ENCODE measurements at regions not wholly inside any gene's neighbourhood (a gene's known extent, or its start where the extent isn't known, plus 50 kb on each side); places are given as distances from the start of the nearest gene placed in this dataset.

DNA sequence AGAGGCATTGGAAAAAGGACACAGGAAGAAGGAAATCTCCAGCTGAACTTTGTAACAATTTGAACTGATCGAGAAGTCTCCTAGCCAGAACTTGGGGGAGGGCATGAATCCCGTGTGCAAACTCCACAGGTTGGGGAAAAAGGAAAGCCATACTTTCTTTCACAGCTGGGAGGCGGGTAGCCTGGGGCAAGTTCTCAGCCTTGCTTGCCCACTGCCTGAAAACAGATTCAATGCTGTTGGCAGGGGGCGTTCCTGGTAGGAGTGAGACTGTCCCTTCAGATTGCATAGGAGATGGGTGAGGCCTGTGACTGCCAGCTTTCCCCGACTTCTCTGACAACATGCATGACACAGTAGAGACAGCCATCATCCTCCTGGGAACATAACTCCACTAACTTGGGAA is 289.1 kb upstream of the PHF14 start:
- H3K4me1 ChIP-seq (ENCODE audit: control insufficient read depth in 2 of 2, insufficient read depth in 2 of 2, low read length in 2 of 2): no peaks in the 10 kb centered on the region
- Mint-ChIP-seq H3K27ac (no peak overlapping the region), H3K4me3 (no peak overlapping the region), H3K9me3 (peaks cover 0 to 9% (median under 1%) of the 10 kb centered on the region in 11 donors), H3K27me3 (peaks cover 3 to 26% (median 15%) of the 10 kb centered on the region in 5 donors), H3K4me1 (no peaks in the 10 kb centered on the region), H3K36me3 (no peaks in the 10 kb centered on the region)
- DNase-seq (no peak), ATAC-seq (no peak)
- H3K36me3 ChIP-seq (ENCODE audit: control insufficient read depth in 2 of 3, insufficient read depth in 3 of 3, low read length in 3 of 3): no peaks in the 10 kb centered on the region
- CTCF ChIA-PET: no interaction called here
- H3K27ac ChIP-seq (ENCODE audit: low read depth, low read length): no peak overlapping the region
- POLR2A ChIA-PET: no interaction called here
- no peaks in the 10 kb centered on the region for H3K27me3 ChIP-seq (ENCODE audit: control insufficient read depth in 2 of 2, insufficient read depth in 2 of 2, low read length in 2 of 2)
- intact Hi-C loops (cut with micrococcal nuclease): no loop called here
- H3K9me3 ChIP-seq (ENCODE audit: control insufficient read depth in 2 of 3, low read length in 3 of 3): no peaks in the 10 kb centered on the region
- H3K4me3 ChIP-seq (ENCODE audit: low read length): no peak overlapping the region

DNA sequence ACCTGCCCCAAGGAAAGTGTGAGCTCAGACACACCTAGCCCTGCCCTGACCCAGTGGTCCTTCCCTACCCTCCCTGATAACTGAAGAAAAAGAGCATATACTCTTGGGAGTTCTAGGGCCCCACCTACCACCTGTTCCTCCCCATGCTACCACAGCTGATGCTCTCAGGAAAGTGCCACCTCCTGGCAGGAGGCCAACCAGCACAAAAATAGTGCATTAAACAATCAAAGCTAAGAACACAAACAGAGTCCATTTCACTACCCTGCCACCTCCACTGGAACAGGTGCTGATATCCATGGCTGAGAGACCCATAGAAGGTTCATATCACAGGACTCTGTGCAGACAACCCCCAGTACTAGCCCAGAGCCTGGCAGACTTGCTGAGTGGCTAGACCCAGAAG is 288.6 kb upstream of the PHF14 start:
- Mint-ChIP-seq H3K4me3 (no peak overlapping the region), H3K4me1 (no peaks in the 10 kb centered on the region), H3K27ac (no peak overlapping the region), H3K36me3 (no peaks in the 10 kb centered on the region), H3K9me3 (peaks cover 0 to 10% (median 2%) of the 10 kb centered on the region in 11 donors), H3K27me3 (peaks cover 3 to 28% (median 15%) of the 10 kb centered on the region in 5 donors)
- no peaks in the 10 kb centered on the region for H3K27me3 ChIP-seq (ENCODE audit: control insufficient read depth in 2 of 2, insufficient read depth in 2 of 2, low read length in 2 of 2)
- H3K9me3 ChIP-seq (ENCODE audit: control insufficient read depth in 2 of 3, low read length in 3 of 3): no peaks in the 10 kb centered on the region
- H3K27ac ChIP-seq (ENCODE audit: low read depth, low read length): no peak overlapping the region
- intact Hi-C loops (cut with micrococcal nuclease): no loop called here
- H3K36me3 ChIP-seq (ENCODE audit: control insufficient read depth in 2 of 3, insufficient read depth in 3 of 3, low read length in 3 of 3): no peaks in the 10 kb centered on the region
- no peak for DNase-seq
- no peak for ATAC-seq
- POLR2A ChIA-PET: no interaction called here
- no peak overlapping the region for H3K4me3 ChIP-seq (ENCODE audit: low read length)
- CTCF ChIA-PET: no interaction called here
- H3K4me1 ChIP-seq (ENCODE audit: control insufficient read depth in 2 of 2, insufficient read depth in 2 of 2, low read length in 2 of 2): no peaks in the 10 kb centered on the region

DNA sequence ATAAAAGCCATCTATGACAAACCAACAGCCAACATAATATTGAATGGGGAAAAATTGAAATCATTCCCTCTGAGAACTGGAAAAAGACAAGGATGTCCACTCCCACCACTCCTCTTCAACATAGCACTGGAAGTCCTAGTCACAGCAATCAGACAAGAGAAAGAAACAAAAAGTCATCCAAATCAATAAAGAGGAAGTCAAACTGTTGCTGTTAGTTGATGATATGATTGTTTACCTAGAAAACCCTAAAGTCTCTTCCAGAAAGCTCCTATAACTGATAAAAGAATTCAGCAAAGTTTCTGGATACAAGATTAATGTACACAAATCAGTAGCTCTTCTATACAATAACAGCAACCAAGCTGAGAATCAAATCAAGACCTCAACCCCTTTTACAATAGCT is 285.1 kb upstream of the PHF14 start:
- ChIA-PET POLR2A (no interaction called here), CTCF (no interaction called here)
- H3K27ac ChIP-seq (ENCODE audit: low read depth, low read length): no peak overlapping the region
- no peaks in the 10 kb centered on the region for H3K36me3 ChIP-seq (ENCODE audit: control insufficient read depth in 2 of 3, insufficient read depth in 3 of 3, low read length in 3 of 3)
- no peak for DNase-seq
- ATAC-seq: no peak
- H3K4me3 Mint-ChIP-seq: no peak overlapping the region
- no peaks in the 10 kb centered on the region for H3K36me3 Mint-ChIP-seq
- peaks cover 0 to 10% (median 3%) of the 10 kb centered on the region in 11 donors for H3K9me3 Mint-ChIP-seq
- no peak overlapping the region for H3K4me3 ChIP-seq (ENCODE audit: low read length)
- H3K27me3 ChIP-seq (ENCODE audit: control insufficient read depth in 2 of 2, insufficient read depth in 2 of 2, low read length in 2 of 2): no peaks in the 10 kb centered on the region
- H3K4me1 ChIP-seq (ENCODE audit: control insufficient read depth in 2 of 2, insufficient read depth in 2 of 2, low read length in 2 of 2): no peaks in the 10 kb centered on the region
- H3K9me3 ChIP-seq (ENCODE audit: control insufficient read depth in 2 of 3, low read length in 3 of 3): no peaks in the 10 kb centered on the region
- no peak overlapping the region for H3K27ac Mint-ChIP-seq
- H3K27me3 Mint-ChIP-seq: peaks cover 3 to 28% (median 15%) of the 10 kb centered on the region in 5 donors
- H3K4me1 Mint-ChIP-seq: no peaks in the 10 kb centered on the region
- intact Hi-C loops (cut with micrococcal nuclease): no loop called here

DNA sequence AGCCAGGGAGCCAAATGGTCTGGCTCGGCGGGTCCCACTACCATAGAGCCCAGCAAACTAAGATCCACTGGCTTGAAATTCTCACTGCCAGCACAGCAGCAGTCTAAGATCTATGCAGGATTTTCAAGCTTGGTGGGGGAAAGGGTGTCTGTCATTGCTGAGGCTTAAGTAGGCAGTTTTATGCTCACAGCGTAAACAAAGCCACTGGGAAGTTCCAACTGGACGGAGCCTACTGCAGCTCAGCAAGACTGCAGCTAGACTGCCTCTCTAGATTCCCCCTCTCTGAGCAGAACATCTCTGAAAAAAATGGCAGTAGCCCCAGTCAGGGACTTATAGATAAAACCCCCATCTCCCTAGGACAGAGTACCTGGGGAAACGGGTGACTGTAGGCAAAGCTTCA is 277.6 kb upstream of the PHF14 start:
- no peak overlapping the region for H3K27ac ChIP-seq (ENCODE audit: low read depth, low read length)
- ATAC-seq: no peak
- no peak for DNase-seq
- H3K27me3 ChIP-seq (ENCODE audit: control insufficient read depth in 2 of 2, insufficient read depth in 2 of 2, low read length in 2 of 2): no peaks in the 10 kb centered on the region
- no peaks in the 10 kb centered on the region for H3K36me3 ChIP-seq (ENCODE audit: control insufficient read depth in 2 of 3, insufficient read depth in 3 of 3, low read length in 3 of 3)
- no peaks in the 10 kb centered on the region for H3K9me3 ChIP-seq (ENCODE audit: control insufficient read depth in 2 of 3, low read length in 3 of 3)
- ChIA-PET POLR2A (no interaction called here), CTCF (no interaction called here)
- H3K27ac Mint-ChIP-seq: no peak overlapping the region
- no peak overlapping the region for H3K4me3 ChIP-seq (ENCODE audit: low read length)
- no peaks in the 10 kb centered on the region for H3K4me1 ChIP-seq (ENCODE audit: control insufficient read depth in 2 of 2, insufficient read depth in 2 of 2, low read length in 2 of 2)
- H3K4me1 Mint-ChIP-seq: no peaks in the 10 kb centered on the region
- no peak overlapping the region for H3K4me3 Mint-ChIP-seq
- H3K27me3 Mint-ChIP-seq: peaks cover 0 to 6% (median 0%) of the 10 kb centered on the region in 5 donors
- intact Hi-C loops (cut with micrococcal nuclease): no loop called here
- H3K9me3 Mint-ChIP-seq: peaks cover 0 to 29% (median 11%) of the 10 kb centered on the region in 11 donors
- H3K36me3 Mint-ChIP-seq: peaks cover 0 to 4% (median 0%) of the 10 kb centered on the region in 5 donors

DNA sequence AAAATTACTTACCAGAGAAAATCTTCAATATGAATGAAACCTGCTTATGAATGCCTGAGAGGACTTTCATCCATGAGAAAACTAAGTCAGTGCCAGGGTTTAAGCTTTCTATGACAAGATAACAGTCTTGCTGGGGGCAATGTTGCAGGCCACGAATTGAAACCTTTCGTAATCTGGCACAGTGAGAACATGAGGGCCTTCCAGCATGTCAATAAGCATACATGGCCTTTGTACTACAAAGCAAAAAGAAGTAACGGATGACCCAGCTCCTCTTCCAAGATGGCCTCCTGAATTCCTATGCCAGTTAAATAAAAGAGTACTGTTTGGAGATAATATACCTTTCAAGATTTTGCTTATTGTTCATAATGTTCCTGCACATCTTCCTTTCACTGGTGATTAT is 270.6 kb upstream of the PHF14 start:
- Mint-ChIP-seq H3K36me3 (peaks cover 0 to 4% (median 0%) of the 10 kb centered on the region in 5 donors), H3K4me3 (no peak overlapping the region), H3K27me3 (no peaks in the 10 kb centered on the region), H3K9me3 (peaks cover 0 to 25% (median 6%) of the 10 kb centered on the region in 11 donors), H3K27ac (no peak overlapping the region), H3K4me1 (peaks cover 0 to 4% (median 0%) of the 10 kb centered on the region in 7 donors)
- ATAC-seq (no peak), DNase-seq (no peak)
- intact Hi-C loops (cut with micrococcal nuclease): no loop called here
- Histone ChIP-seq H3K27me3 (ENCODE audit: control insufficient read depth in 2 of 2, insufficient read depth in 2 of 2, low read length in 2 of 2) (no peaks in the 10 kb centered on the region), H3K4me3 (ENCODE audit: low read length) (no peak overlapping the region), H3K9me3 (ENCODE audit: control insufficient read depth in 2 of 3, low read length in 3 of 3) (no peaks in the 10 kb centered on the region), H3K36me3 (ENCODE audit: control insufficient read depth in 2 of 3, insufficient read depth in 3 of 3, low read length in 3 of 3) (no peaks in the 10 kb centered on the region), H3K27ac (ENCODE audit: low read depth, low read length) (no peak overlapping the region), H3K4me1 (ENCODE audit: control insufficient read depth in 2 of 2, insufficient read depth in 2 of 2, low read length in 2 of 2) (no peaks in the 10 kb centered on the region)
- POLR2A ChIA-PET: no interaction called here
- CTCF ChIA-PET: no interaction called here

DNA sequence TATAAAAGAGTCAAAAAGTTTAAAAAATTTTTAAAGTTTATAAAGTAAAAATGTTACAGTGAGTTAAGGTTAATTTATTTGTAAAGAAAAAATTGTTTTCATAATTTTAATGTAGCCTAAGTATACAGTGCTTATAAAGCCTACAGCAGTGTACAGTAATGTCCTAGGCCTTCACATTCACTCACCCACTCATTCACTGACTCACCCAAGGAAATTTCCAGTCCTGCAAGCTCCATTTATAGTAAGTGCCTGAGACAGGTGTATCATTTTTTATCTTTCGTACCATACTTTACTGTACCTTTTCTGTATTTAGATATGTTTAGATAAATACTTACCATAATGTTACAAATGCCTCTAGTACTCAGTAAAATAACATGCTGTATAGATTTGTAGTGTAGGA is 269.7 kb upstream of the PHF14 start:
- DNase-seq: no peak

DNA sequence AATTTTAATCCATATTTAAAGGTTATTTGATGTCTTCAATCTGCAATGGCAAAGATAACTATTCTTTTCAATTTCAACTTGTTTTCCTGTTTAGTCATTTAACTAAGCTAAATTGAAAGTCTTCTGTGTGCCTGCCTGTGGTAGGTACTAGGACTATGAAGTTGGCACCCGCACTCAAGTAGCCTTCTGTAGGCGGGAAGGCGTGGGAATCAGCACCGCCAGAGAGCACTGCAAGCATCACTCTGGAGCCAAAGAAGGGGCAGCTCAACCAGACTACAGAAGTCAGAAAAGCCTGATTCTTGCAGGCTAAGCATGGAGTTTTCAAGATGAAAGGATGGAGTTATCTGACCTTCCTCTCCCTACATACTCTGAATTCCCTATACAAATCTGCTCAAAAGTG is 269.0 kb upstream of the PHF14 start:
- no peaks in the 10 kb centered on the region for H3K36me3 Mint-ChIP-seq
- Histone ChIP-seq H3K36me3 (ENCODE audit: control insufficient read depth in 2 of 3, insufficient read depth in 3 of 3, low read length in 3 of 3) (no peaks in the 10 kb centered on the region), H3K4me1 (ENCODE audit: control insufficient read depth in 2 of 2, insufficient read depth in 2 of 2, low read length in 2 of 2) (no peaks in the 10 kb centered on the region), H3K4me3 (ENCODE audit: low read length) (no peak overlapping the region), H3K27ac (ENCODE audit: low read depth, low read length) (no peak overlapping the region), H3K9me3 (ENCODE audit: control insufficient read depth in 2 of 3, low read length in 3 of 3) (no peaks in the 10 kb centered on the region), H3K27me3 (ENCODE audit: control insufficient read depth in 2 of 2, insufficient read depth in 2 of 2, low read length in 2 of 2) (no peaks in the 10 kb centered on the region)
- POLR2A ChIA-PET: no interaction called here
- peaks cover 0 to 4% (median 0%) of the 10 kb centered on the region in 7 donors for H3K4me1 Mint-ChIP-seq
- H3K27me3 Mint-ChIP-seq: no peaks in the 10 kb centered on the region
- no peak overlapping the region for H3K4me3 Mint-ChIP-seq
- H3K27ac Mint-ChIP-seq: no peak overlapping the region
- CTCF ChIA-PET: interaction anchor here (0.6 kb wide), 1 partner anchor 10 kb away, joined by 3 read pairs; no protein-coding TSS in a partner anchor
- DNase-seq (no peak), ATAC-seq (no peak)
- H3K9me3 Mint-ChIP-seq: peaks cover 0 to 14% (median 6%) of the 10 kb centered on the region in 11 donors
- intact Hi-C loops (cut with micrococcal nuclease): no loop called here

More for the DNA sequence above, 269.7 kb upstream of the PHF14 start:
- no peak overlapping the region for H3K4me3 ChIP-seq (ENCODE audit: low read length)
- H3K27me3 Mint-ChIP-seq: no peaks in the 10 kb centered on the region
- POLR2A ChIA-PET: no interaction called here
- no peaks in the 10 kb centered on the region for H3K36me3 ChIP-seq (ENCODE audit: control insufficient read depth in 2 of 3, insufficient read depth in 3 of 3, low read length in 3 of 3)
- H3K4me1 Mint-ChIP-seq: peaks cover 0 to 4% (median 0%) of the 10 kb centered on the region in 7 donors
- CTCF ChIA-PET: interaction anchor here (0.6 kb wide), 1 partner anchor 10 kb away, joined by 3 read pairs; no protein-coding TSS in a partner anchor
- H3K27ac ChIP-seq (ENCODE audit: low read depth, low read length): no peak overlapping the region
- no peaks in the 10 kb centered on the region for H3K9me3 ChIP-seq (ENCODE audit: control insufficient read depth in 2 of 3, low read length in 3 of 3)
- no peaks in the 10 kb centered on the region for H3K27me3 ChIP-seq (ENCODE audit: control insufficient read depth in 2 of 2, insufficient read depth in 2 of 2, low read length in 2 of 2)
- H3K27ac Mint-ChIP-seq: no peak overlapping the region
- no peak for ATAC-seq
- H3K4me1 ChIP-seq (ENCODE audit: control insufficient read depth in 2 of 2, insufficient read depth in 2 of 2, low read length in 2 of 2): no peaks in the 10 kb centered on the region
- peaks cover 0 to 19% (median 6%) of the 10 kb centered on the region in 11 donors for H3K9me3 Mint-ChIP-seq
- intact Hi-C loops (cut with micrococcal nuclease): no loop called here
- no peak overlapping the region for H3K4me3 Mint-ChIP-seq
- H3K36me3 Mint-ChIP-seq: peaks cover 0 to 3% (median 0%) of the 10 kb centered on the region in 5 donors

All from naive thymus-derived CD4-positive, alpha-beta T cell (primary cell).